ENCODE measurements at regions not wholly inside any gene's neighbourhood (a gene's known extent, or its start where the extent isn't known, plus 50 kb on each side); places are given as distances from the start of the nearest gene placed in this dataset.
"Not testable (repeated sequence)": the region's sequence is repeated elsewhere in the genome, so short reads cannot be mapped to it uniquely, and the experiment has no call there.

DNA sequence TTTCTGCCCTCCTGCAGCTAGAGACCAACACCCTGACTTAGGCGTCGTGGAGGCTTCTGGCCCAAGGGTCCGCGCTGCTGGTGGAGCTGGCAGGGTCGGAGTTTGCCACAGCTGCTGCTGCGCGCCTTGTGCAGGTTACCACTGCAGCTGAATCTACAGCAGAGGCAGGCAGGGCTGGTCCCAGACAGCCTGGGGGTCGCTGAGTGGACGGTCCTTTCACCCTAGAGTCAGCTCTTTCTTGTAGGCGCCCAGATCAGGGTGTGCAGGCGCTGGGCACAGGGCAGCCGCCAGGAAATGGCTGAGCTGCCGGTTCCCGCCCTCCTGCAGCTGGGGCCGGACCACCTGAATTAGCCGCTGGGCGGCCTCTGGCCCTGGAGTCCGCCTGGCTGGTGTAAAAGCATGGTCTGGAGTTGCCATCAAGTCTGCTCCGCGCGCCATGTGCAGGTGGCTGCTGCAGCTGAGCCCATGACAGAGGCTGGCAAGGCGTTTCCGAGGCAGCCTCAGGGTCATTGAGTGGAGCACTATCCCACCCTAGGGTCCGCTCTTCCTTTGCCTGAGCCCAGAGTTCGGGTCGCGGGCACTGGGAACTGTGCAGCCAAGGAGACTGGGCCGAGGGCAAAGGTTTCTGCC lies 144.3 kb downstream of the CCDC74A start:
- not testable (repeated sequence) for DNase-seq (ENCODE audit: low read depth)

DNA sequence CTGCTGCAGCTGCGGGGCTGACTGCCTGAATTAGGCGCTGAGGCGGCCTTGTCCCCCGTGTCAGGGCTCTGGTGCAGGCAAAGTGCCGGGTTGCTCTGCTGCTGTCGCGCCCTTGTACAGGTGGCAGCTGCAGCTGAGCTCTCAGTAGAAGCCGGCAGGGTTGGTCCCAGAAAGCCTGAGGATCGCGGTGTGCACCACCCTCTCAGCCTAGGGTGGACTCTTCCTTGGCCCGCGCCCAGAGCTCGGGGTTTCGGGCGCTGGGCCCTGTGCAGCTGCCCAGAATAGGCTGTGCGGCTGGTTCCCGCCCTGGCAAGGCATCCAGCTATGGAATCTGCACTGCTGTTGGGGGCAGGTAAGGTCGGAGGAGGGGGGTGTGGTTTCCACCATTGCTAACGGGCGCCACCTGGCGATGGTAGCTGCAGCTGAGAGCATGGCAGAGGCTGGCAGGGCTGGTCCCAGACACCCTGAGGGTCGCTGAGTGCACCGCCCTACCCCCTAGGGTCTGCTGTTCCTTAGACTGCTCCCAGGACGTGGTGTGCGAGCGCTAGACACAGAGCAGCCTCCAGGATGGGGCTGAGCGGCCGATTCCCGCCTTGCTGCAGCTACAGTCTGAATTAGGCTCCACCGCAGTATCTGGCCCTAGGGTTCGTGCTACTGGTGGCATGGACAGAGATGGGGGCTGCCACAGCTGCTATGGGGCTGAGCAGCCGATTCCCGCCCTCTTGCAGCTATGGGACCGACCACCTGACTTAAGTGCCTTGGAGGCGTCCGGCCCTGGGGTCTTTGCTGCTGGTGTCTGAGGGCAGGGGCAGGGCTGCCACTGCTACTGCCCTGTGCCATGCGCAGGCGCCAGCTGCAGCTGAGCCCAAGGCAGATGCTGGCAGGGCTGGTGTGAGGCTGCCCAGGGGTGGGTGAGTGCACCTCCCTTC lies 145.0 kb downstream of the CCDC74A start:
- DNase-seq (ENCODE audit: low read depth): not testable (repeated sequence)

- DNase-seq (ENCODE audit: low read depth): peak; percentile 36
Observed at GRCh38 chr2:131673400-131674173, 145.9 kb downstream of the CCDC74A start.

GRCh38 chr2:131674174-131674507 lies 146.5 kb downstream of the CCDC74A start:
- no peak for DNase-seq (ENCODE audit: low read depth)

DNA sequence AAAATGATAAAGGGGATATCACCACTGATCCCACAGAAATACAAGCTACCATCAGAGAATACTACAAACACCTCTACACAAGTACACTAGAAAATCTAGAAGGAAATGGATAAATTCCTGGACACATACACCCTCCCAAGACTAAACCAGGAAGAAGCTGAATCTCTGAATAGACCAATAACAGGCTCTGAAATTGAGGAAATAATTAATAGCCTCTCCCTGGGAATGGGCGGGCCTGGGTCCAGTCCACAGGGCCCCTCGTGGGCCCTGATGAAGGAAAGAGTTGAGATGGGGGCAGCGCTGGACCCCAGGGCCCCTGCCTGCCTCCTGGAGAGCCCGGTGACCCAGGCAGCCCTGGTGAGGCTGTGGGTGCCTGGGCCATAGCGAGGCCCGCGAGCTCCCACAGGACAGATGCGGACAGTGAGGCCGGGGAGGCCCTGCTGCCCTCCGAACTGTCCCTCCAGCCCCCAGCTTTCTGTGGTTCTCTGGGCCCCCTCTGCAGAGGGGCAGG lies 154.0 kb downstream of the CCDC74A start:
- DNase-seq (ENCODE audit: low read depth): not testable (repeated sequence)

DNA sequence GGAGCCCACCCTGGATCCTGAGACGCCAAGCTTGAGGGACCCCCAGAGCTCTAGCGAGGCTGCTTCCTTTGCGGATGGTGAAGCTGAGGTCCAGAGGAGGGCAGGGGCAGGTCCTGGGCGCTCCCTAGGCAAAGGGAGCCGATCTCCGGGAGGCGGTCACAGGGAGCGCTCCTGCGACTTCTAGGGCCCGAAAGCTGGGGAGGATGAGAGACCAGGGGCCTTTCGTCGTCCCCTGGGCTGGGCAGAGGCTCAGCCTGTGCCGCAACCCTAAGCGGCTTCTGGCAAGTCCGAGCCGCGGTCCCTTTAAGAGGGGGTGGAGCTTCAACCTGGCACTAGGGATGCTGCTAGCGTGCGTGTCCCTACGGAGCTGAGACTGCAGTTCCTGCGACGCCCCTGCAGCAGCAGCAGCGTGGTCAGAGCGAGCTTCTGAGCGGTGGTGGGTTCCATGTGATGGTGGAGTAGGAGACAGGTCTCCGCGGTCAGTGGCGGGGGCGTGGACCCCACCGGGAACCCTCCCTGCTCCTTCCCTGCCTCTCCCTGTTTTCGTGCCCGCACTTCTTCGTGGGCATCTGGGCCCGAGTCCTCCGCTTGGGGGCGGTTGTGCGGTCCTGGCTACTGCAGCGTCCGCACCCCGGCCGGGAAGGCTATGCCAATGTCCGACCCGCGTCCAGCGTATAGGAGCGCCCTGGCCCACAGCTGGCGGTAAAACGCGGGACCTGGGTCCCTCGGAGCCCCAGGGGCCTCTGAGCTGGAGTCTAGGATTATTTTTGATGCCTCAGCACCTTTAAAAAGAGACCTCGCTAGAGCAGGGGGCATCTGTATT lies 154.6 kb downstream of the CCDC74A start:
- peak; percentile 70 for DNase-seq (ENCODE audit: low read depth)

GRCh38 chr2:131682945-131683330 lies 155.2 kb downstream of the CCDC74A start:
- DNase-seq (ENCODE audit: low read depth): not testable (repeated sequence)

GRCh38 chr2:131684631-131685316 lies 157.1 kb downstream of the CCDC74A start:
- DNase-seq (ENCODE audit: low read depth): peak; percentile 53

- not testable (repeated sequence) for DNase-seq (ENCODE audit: low read depth)
Observed at GRCh38 chr2:131686164-131686893, 158.6 kb downstream of the CCDC74A start.

GRCh38 chr2:131686894-131687238 lies 159.2 kb downstream of the CCDC74A start:
- not testable (repeated sequence) for DNase-seq (ENCODE audit: low read depth)

DNA sequence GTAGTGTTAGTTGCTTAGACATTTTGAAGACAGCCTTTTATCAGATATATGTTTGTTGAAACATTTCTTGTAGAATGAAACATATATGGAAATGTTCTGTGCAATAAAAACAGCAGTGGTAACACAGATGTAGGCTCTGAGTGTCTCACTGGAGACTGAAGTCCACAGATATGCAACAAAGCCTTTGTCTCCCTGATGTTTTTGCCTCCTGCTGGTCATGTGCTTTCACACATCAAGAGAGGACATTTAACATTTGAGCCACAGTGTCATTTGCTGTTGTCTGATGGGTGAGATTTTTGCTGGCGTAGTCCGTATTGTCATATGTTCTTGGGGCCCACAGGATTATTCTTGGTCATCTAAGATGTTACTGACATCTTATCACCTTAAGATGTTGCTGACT lies 161.4 kb downstream of the CCDC74A start:
- DNase-seq (ENCODE audit: low read depth): not testable (repeated sequence)

GRCh38 chr2:131711268-131711667 lies 183.6 kb downstream of the CCDC74A start:
- not testable (repeated sequence) for DNase-seq (ENCODE audit: low read depth)

DNA sequence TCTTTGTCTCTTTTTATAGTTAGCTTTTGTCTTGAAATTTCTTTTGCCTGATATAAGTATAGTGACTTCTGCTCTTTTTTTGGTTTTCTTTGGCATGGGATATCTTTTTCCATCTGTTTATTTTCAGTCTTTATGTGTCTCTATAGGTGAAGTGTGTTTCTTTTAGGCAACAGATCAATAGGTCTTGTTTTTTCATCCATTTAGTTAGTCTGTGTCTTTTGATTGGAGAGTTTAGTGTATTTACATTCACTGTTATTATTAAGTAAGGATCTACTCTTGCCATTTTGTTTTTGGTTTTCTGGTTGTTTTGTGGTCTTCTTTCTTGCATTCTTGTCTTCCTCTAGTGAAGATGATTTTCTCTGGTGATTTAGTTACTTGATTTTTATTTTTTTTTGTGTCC lies 190.2 kb downstream of the CCDC74A start:
- not testable (repeated sequence) for DNase-seq (ENCODE audit: low read depth)

DNA sequence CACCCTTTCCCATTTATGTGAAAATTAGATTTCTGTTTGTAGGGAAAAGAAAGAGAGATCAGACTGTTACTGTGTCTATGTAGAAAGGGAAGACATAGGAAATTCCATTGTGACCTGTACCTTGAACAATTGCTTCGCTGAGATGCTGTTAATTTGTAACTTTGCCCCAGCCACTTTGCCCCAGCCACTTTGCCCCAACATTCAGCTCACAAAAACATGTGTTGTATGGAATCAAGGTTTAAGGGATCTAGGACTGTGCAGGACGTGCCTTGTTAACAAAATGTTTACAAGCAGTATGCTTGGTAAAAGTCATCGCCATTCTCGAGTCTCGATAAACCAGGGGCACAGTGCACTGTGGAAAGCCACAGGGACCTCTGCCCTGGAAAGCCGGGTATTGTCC lies 193.5 kb downstream of the CCDC74A start:
- not testable (repeated sequence) for DNase-seq (ENCODE audit: low read depth)

DNA sequence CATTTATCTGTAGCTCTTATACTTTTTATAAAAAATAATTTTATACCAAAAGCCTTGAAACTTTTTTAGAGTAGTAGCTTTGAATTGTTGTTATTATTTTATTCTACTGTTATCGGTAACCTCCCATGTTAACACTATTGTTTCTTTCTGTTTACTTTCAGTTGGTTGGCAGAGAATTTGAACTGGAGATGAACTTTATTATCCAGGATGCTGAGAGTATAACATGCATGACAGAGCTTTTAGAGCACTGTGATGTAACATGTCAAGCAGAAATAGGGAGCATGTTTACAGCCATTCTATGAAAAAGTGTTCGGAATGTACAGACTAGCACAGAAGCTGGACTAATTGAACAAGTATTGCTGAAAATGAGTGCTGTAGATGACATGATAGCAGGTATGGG lies 194.6 kb downstream of the CCDC74A start:
- DNase-seq (ENCODE audit: low read depth): not testable (repeated sequence)

GRCh38 chr2:131724019-131724418 lies 196.3 kb downstream of the CCDC74A start:
- no peak for DNase-seq (ENCODE audit: low read depth)

- DNase-seq (ENCODE audit: low read depth): not testable (repeated sequence)
Observed at GRCh38 chr2:131728451-131728850, 200.8 kb downstream of the CCDC74A start.

GRCh38 chr2:131733530-131733929 lies 205.8 kb downstream of the CCDC74A start:
- not testable (repeated sequence) for DNase-seq (ENCODE audit: low read depth)

- not testable (repeated sequence) for DNase-seq (ENCODE audit: low read depth)
Observed at GRCh38 chr2:131736406-131736805, 208.7 kb downstream of the CCDC74A start.

GRCh38 chr2:131738533-131738932 lies 210.8 kb downstream of the CCDC74A start:
- DNase-seq (ENCODE audit: low read depth): not testable (repeated sequence)
